ENCODE measurements at regions not wholly inside any gene's neighbourhood (a gene's known extent, or its start where the extent isn't known, plus 50 kb on each side); places are given as distances from the start of the nearest gene placed in this dataset.

GRCh38 chr4:119797238-119797894, 168.8 kb upstream of the PDE5A start:
- TF ChIP-seq CTCF (IDR thresholded peaks at IDR 0.05 in 4 of 5, conservative IDR thresholded peaks at IDR 0.05 in 1 of 5) (no peak), POLR2A (IDR thresholded peaks at IDR 0.05) (no peak)
